DMS79 treated with DMSO at 0.1 percent for 48 hours (cell line): ENCODE measurements at regions not wholly inside any gene's neighbourhood (a gene's known extent, or its start where the extent isn't known, plus 50 kb on each side); places are given as distances from the start of the nearest gene placed in this dataset.
A peak's percentile ranks its signal among the peaks of the same experiment; 100 is the strongest.
"Not testable (repeated sequence)": the region's sequence is repeated elsewhere in the genome, so short reads cannot be mapped to it uniquely, and the experiment has no call there.

Source experiments
- DNase-seq: peaks from one replicate; lab custom pipeline; 2025; lab: John Stamatoyannopoulos, UW

DNA sequence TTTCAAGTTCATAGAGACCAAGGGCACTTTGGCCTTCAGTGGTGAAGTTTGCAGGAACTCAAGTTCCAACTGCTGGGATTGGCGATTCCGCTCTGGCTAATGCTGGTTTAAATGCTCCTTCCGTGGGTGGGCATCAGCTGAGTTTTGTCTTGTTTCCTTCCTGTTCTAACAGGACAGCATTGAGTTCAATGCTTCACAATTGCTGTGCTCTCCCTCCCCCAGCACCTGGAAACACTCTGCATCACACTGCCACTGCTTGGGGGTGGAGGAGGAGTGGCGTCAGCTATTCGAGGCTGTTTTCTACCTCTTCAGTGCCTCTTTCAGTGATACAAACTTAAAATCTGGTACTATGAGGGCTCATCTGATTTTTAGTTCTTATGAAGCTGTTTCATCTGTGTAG is 634.9 kb downstream of the FSCB start:
- DNase-seq: no peak

DNA sequence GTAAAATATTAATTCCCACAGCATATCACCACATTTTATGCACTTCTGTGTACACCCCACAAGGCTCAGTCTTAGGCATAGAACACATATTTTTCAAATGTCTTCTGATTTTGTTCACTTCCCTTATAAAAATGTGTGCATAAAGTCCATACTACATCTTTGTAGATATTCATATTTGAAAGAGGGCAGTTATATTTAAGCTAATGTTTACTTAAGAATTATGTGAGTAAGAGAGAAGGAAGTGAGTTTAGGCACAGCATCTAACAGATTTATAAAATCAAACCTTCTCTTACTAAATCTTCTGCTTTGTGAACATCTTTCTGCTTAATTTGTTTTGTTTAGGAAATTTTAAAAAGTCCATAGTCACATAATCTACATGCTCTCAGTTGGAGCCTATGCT is 648.1 kb downstream of the FSCB start:
- DNase-seq: no peak

DNA sequence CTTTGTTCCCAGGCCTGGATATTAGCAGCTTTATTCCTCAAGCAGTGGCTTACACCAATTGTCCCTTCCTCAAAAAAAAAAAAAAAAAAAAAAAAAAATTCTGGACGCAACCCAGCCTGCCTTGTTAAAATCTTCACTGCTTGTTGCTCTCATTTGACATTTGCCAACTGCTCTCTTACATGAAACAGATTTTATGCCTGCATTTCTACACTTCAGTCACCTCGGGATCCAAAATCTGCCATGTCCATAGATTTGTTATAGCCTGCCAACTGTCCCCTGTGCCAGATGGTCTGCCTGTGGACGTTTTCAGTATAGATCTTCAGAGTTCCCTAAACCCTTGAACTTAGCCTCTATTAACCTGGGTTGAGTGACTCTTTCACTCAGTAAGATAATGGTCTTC is 651.5 kb downstream of the FSCB start:
- no peak for DNase-seq

DNA sequence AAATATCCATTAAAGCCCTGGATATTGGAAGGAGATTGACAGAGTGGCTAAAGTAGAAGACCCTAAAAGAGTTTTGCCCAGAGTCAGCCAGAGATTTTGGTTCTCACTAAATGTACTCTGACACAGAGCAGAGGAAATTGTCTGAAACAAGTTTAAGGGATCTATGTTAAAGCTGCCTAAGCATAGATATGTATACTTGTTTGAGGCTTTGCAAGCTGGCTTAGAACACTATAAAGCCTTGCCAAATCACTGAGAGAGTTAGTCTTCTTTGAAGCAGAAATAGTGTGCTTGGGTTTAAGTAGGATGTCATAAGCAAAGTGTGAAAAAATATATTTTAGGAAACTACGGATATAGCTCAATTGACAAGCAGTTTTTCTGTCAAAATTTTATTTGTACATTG is 653.5 kb downstream of the FSCB start:
- no peak for DNase-seq

DNA sequence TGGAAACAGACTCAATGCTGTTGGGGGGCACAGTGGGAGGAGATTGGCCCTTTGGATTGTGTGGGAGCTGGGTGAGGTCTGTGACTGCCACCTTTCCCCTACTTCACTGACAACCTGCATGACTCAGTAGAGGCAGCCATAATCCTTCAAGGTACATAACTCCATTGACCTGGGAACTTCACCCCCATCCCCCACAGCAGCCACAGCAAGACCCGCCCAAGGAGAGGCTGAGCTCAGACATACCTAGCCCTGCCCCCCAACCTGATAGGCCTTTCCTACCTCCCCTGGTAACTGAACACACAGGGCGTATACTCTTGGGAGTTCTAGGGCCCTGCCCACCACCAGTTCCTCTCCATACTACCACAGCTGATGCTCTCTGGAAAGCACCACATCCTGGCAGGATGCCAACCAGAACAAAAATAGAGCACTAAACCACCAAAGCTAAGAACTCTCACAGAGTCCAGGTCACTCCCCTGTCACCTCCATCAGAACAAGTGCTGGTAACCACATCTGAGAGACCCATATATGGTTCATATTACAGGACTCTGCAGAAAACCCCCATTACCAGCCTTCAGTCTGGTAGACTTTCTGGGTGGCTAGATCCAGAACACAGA is 703.9 kb downstream of the FSCB start:
- no peak for DNase-seq

DNA sequence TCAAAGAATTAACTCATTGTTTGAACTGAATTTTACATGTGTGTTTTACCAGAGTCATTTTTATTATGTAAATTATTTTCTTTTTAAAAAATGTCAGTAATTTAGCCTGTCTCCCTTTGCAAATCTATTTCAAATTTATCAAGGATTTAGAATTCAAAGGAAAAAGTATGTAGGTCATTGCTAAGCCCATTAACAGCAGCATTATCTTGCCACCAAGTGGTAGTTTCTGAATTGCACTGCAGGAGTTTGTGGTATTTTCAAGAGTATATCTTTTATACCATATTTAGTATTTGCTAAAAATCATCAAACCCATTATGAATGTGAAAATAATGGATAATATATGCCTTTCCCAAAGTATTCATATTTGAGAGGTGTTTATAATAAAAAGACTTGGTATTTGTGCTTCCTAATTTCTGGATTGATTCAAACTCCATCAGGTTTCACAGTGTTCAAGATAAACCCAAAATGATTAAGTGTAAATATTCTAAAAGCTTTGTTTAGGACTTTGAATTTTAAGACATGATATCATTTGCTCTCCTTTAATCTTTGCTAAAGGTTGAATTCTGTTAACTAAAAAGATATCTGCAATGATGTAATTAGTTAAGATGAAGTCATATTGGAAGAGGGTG is 711.4 kb downstream of the FSCB start:
- DNase-seq: no peak

DNA sequence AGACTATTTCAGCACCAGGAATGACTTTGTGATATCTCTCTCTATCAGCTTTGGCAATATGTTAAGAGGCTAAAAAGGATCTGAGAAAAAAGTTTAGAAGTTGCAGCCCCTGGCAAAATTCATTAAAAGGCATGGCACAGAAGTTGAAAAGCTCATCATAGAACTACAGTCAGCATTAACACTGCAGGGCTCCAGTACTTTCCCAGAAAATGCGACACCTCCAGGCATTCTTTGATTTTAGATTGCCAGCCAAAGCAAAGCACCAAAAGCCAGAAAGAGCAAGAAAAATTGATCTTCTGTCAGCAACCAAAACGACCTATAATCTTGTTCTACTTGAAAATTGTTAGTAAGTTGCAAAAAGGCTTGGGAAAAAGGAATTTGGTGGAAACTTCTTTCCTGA is 713.5 kb downstream of the FSCB start:
- no peak for DNase-seq

DNA sequence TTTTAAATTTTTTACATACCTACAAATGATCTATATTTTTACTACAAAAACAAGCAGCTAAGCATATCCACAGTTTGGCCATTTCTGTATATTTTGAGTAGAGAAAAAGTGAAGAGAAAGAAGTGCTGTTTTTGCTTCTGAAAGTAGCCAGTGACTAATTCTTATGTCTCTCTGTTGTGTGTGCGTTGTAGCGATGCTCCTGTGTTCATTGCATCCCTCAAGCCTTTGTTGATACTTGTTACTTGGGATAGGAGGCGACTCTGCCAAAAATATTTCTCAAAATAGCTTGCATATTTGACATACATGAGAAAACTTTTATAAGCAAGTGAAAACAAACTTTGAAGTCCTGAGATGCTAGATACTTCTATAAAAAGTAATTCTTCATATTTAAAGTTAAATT is 714.1 kb downstream of the FSCB start:
- DNase-seq: no peak

DNA sequence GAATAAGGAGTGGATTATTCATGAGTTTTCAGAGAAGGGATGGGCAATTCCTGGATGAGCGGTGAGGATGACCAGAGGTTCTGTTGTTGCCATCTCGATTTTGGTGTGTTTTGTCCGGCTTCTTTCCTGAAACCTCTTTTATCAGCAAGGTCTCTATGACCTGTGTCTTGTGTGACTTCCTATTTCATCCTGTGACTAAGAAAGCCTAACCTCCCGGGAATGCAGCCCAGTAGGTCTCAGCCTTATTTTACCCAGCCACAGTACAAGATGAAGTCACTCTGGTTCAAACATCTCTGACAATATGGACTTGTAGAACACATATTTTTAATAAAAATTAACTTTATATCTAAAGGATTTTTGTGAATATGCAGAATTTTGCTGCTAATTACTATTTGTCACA is 716.4 kb downstream of the FSCB start:
- no peak for DNase-seq

DNA sequence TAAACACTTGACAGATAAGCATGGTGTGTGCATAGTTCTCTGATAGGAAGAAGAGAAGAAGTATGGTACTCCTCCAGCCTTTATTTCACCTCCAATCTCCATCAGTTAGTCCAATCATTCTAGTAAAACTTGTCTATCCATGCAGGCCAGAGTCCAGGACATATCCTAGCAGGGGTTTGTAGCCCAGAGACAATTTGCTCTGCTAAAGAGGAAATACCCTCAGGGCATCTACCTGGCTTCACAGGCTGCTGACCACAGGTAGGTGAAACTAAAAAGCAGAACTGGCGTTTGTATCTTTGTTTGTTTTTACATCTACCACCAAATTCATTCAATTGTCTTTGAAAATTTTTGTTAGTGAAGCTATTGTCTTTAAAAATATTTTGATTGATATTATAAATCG is 717.6 kb downstream of the FSCB start:
- DNase-seq: peak; percentile 50

DNA sequence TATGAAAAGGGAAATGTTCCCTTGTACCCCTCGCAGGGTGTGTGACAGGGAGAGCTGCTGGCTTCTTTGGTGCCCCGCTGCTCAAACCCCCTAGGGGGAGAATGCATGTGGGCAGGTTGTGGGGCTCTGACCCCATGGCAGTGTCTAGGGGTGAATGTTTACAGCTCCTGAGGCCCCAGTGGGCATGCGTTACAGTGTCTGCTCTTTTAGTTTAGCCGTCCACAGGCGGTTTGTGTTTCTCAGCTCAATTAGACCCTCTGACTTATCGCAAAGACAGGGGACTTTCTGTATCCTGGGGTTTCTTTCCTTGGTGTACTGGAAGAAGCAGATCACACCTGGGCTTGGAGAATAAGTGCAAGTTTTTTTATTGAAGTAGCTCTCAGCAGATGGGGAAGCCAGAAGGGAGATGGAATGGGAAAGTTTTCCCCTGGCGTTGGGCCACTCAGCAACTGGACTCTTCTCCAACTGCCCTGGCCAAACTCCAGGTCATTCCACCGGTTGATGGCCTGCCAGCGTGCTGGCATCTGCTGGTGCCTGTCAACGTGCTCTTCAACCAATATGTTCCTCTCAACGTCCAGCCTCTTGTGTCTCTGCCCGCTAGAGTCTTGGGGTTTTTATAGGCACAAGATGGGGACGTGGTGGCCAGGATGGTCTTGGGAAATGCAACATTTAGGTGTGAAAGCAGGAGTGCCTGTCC is 720.9 kb downstream of the FSCB start:
- DNase-seq: no peak

DNA sequence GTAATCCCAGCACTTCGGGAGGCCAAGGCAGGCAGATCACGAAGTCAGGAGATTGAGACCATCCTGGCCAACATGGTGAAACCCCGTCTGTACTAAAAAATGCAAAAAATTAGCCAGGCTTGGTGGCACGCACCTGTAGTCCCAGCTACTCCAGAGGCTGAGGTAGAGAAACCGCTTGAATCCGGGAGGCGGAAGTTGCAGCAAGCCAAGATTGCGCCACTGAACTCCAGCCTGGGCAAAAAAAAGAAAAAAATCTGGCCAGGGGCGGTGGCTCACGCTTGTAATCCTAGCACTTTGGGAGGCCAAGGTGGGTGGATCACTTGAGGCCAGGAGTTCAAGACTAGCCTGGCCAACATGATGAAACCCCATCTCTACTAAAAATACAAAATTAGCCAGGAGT is 722.7 kb downstream of the FSCB start:
- DNase-seq: not testable (repeated sequence)

DNA sequence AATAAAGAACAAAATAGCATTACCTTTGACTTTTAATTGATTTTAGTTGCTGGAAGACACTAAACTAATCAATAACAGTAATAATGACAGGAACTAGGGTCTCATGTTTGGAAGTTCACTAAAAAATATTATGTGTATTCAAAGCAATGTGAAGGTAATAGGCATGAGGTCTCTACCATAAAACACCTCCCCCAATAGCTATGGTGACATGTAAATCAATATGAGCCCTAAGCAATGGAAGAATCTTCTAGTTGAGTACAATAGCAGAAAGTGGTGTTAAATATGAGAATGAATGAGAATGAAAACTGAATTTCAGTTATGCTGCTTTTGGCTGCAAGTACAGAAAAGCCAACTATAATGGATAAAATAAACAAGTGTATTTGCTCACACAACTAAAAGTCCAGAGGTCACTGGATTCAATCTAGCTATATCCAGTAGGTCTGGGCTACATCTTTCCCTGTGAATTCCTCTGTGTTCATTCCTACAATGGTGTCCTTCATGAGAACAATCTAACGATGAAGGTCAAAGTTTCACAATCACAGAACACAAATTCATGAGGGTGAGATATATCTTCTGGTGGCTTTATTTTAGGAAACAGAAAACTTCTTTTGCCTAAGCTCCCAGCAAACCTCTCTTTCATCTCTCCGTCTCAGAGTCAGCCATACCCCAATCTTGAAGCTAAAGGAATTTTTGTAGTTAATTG is 728.0 kb downstream of the FSCB start:
- no peak for DNase-seq

DNA sequence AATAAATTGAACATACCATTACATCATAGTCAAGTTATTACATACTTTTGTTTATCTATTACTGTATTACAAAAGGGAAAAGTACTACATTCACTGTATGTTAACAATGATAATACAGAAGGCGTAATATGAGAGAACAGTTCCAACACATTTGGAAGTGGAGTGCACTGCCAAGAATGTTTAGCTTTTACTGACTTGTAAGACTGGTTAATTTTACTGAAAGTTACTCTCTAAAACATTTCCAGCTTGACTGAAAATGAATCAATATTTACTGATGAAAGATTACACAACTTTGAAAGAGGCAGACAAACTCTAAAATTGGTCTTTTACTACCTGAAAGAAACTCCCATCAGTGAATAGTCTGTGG is 728.5 kb downstream of the FSCB start:
- DNase-seq: no peak

DNA sequence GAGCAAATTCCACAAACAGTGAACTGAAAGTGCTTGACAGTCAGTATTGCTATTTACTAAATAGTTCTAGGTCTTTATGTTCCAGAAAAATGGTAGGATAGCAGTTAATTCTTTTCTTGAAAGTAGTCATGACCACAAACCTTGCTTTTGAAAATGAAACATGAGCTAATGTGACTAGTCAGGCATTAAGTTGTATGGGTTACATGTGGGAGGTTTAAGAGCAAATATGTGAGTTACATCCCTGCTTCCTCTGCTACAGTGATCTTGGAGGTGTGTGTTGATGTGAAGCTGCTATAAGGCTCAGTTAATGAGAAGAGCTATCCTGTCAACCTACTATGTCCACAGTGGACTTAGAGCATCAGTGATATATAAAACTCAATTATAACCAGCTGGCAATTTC is 741.6 kb downstream of the FSCB start:
- DNase-seq: no peak

DNA sequence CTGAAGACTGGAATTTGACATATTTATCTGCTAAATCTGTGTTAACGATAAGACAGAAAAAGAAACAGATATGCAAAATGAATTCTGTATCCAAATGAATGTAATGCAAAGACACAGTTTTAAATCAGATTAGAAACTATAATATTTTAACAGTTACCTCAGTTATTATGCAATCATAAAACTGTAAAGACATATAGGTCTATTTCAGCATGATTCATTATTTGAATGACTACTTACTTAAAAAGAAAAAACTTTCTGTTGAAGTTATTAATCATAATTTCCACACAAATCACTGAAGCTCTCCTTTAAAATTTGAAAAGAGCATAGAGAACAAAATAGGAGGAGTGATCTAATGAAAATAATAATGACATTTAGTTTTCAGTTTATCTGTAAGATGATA is 742.6 kb downstream of the FSCB start:
- DNase-seq: no peak

DNA sequence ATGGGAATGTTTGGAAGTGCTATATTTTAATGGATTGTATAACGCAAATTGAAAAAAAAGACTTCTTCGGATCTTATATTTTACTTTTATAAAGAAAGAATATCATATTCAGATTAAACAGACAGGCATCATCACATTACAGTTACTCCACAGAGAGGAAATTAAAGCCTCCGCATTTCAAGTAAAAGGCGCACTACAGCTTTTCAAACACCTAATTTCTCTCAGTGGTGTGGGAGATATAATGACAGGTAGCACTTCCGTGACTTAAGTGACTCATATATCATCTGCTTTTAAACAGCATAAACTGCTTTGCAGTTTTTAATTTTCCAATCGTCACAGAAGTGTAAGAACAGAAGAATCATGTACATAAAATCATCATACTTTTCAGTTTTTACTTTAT is 751.4 kb downstream of the FSCB start:
- DNase-seq: no peak

DNA sequence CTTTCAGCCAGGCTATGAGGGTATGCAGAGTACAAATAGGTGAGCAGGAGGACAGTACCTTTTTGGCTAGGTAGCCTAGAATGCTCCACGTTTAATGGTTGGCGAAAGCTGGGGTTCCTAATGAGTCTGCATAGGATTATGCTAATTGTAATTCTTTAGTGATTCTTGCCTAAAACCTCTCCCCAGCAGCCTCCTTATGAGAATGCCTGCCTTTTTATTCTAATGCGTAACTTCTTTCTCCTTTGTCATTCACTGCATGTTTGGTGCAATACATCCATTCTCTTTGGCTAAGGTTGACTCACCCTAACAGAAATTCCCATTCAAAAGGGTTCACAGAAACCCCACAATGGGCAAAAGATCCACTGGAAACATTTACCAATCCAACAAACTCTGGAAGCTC is 752.2 kb downstream of the FSCB start:
- no peak for DNase-seq

DNA sequence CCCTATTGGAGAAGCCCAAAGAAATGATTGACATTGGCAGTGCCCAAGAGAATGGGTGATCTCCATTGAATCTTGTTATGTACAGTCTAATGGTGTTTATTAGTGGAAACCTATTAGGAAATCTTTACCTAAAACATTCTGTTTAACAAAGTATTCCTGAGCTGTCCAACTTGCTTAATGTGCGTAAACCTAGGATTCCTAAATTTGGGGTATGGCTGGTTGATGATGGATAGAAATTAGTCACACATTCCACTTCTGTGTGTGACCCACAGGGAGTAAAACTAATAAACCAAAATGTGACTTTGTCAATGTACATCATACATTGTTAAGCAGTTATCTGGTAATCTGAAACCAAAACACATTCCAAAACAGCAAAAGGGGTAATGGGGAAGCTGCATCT is 761.3 kb downstream of the FSCB start:
- DNase-seq: no peak

DNA sequence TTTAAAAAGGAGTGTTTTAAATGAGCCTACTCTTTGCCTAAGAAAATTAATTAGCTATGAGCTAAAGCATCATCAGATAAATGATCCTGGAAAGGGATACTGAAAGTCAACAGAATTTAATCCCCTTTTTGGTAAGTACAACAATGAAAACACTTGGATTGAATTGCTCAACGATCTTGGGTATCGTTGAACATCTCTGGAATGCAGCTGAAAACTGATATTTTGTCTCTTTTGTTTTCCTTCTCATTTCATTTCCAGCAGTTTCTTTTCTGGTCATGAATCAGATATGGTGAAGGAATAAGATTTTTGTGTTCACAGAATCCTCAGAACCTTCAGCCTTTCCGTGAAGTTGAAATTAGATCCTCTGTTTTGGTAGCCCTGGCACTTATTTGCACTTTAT is 771.2 kb downstream of the FSCB start:
- DNase-seq: no peak

DNA sequence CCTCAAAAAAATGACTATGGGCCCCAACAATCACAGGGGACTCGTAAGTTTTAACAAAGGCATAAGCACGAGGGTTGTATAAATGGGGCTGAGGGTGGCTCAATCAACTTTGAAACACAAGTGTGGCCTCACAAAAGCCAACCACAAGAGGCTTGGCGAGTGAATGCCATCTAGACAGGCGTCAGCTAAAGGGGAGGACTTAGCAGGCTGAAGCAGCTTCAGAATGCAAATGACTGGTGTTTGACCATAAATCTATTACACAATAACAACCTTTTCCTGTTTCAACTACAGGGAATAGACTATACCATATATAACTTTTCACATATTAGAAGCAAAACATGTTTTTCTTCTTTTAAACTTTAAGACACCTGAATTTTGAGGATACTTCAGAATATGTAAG is 777.9 kb downstream of the FSCB start:
- DNase-seq: no peak

DNA sequence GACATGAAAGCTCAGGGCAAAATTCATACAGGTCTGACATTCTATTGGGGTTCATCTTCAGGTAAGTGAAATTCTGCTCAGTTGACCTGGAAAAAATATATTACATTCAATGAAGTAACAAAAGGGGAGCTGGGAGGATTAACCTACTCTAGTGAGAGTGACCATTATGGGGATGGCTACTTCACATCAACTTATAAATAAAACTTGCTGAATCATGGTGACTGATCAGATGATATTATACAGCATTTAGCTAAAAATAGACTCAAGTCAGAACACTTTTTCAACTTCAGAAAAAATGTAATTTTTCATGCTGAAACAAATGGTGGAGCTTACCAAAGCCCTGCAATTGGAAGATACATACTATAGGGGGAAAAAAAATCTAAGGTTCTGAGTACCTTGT is 800.2 kb downstream of the FSCB start:
- DNase-seq: no peak

DNA sequence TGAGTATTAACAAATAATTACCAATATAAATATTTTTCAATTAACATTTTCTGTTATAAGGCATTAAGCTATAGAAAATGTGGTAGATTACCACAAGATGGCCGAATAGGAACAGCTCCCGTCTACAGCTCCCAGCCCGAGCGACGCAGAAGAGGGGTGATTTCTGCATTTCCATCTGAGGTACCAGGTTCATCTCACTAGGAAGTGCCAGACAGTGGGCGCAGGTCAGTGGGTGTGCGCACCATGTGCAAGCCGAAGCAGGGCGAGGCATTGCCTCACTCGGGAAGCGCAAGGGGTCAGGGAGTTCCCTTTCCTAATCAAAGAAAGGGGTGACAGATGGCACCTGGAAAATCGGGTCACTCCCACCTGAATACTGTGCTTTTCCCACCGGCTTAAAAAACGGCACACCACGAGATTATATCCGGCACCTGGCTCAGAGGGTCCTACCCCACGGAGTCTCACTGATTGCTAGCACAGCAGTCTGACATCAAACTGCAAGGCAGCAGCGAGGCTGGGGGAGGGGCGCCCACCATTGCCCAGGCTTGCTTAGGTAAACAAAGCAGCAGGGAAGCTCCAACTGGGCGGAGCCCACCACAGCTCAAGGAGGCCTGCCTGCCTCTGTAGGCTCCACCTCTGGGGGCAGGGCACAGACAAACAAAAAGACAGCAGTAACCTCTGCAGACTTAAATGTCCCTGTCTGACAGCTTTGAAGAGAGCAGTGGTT is 808.4 kb downstream of the FSCB start:
- not testable (repeated sequence) for DNase-seq
